ENCODE measurements at regions not wholly inside any gene's neighbourhood (a gene's known extent, or its start where the extent isn't known, plus 50 kb on each side); places are given as distances from the start of the nearest gene placed in this dataset.

DNA sequence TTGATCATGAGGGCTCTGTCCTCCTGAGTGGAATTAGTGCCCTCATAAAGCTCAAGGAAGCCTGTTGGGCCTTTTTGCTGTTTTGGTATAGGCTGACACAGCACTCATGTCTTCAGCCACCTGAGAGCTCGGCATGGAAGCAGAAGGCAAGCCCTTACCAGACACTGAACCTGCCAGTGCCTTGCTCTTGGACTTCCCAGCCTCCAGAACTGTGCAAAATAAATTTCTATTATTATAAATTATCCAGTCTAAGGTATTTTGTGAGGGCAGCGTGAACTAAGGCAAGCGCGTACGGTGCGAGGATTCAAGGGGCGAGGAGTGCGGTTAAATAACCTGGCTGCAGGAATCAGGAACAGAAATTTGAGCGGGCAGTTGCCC is 281.5 kb upstream of the LYZL1 start:
- TF ChIP-seq, protein P1, sequence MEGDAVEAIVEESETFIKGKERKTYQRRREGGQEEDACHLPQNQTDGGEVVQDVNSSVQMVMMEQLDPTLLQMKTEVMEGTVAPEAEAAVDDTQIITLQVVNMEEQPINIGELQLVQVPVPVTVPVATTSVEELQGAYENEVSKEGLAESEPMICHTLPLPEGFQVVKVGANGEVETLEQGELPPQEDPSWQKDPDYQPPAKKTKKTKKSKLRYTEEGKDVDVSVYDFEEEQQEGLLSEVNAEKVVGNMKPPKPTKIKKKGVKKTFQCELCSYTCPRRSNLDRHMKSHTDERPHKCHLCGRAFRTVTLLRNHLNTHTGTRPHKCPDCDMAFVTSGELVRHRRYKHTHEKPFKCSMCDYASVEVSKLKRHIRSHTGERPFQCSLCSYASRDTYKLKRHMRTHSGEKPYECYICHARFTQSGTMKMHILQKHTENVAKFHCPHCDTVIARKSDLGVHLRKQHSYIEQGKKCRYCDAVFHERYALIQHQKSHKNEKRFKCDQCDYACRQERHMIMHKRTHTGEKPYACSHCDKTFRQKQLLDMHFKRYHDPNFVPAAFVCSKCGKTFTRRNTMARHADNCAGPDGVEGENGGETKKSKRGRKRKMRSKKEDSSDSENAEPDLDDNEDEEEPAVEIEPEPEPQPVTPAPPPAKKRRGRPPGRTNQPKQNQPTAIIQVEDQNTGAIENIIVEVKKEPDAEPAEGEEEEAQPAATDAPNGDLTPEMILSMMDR (IDR thresholded peaks at IDR 0.05) = no peak
- TF ChIP-seq POLR2A (IDR thresholded peaks at IDR 0.05) = no peak

Measured in esophagus squamous epithelium (tissue), 4 donors.